Upper lobe of left lung (tissue), 6 donors: ENCODE measurements at regions not wholly inside any gene's neighbourhood (a gene's known extent, or its start where the extent isn't known, plus 50 kb on each side); places are given as distances from the start of the nearest gene placed in this dataset.

ENCODE experiments used
- ATAC-seq, 2 donors: fragments of 200-7000 bp; cut with Tn5 transposase; one replicate each; pipeline ENCODE4 v1.9.1; 2022; ENCODE audit warnings: mild to moderate bottlenecking in 2 of 2, moderate library complexity in 2 of 2; ENCODE audit not compliant: low FRiP score in 2 of 2
- DNase-seq, 2 donors: peaks; one replicate each; pipeline ENCODE4 v3.0.0-alpha.2; 2019 to 2020
- H3K27ac ChIP-seq, 4 donors: fragments of 200-600 bp; sonication (generic); one replicate each; pipeline ENCODE4 v1.5.1; 2016 to 2019
- H3K27me3 ChIP-seq, 4 donors: fragments of 200-600 bp; sonication (generic); one replicate each; pipeline ENCODE4 v1.5.1; 2017 to 2019
- H3K36me3 ChIP-seq, 4 donors: fragments of 200-600 bp; sonication (generic); one replicate each; pipeline ENCODE4 v1.5.1; 2016 to 2019
- H3K4me1 ChIP-seq, 4 donors: fragments of 200-600 bp; sonication (generic); one replicate each; pipeline ENCODE4 v1.5.1; 2018 to 2019
- H3K4me3 ChIP-seq, 4 donors: fragments of 200-600 bp; sonication (generic); one replicate each; pipeline ENCODE4 v1.5.1; 2017 to 2019; ENCODE audit warnings: mild to moderate bottlenecking in 2 of 4, moderate library complexity in 1 of 4
- H3K9me3 ChIP-seq, 4 donors: fragments of 200-600 bp; sonication (generic); one replicate each; pipeline ENCODE4 v1.5.1; 2018 to 2019
- CTCF ChIP-seq, 6 experiments: fragments of 450-650 bp in 4 of 6; fragments of 200-600 bp in 2 of 6; sonication (generic) in 2 of 6; IDR thresholded peaks; one replicate each; pipeline ENCODE4 v1.5.1; 2016 to 2019; ENCODE audit warnings: antibody characterized with exemption in 6 of 6
- EP300 ChIP-seq, 4 donors: sonication (generic); formaldehyde crosslinking; IDR thresholded peaks; one replicate each; pipeline ENCODE4 v1.5.1; 2017; ENCODE audit warnings: antibody characterized with exemption in 4 of 4, control low read depth in 2 of 4
- POLR2A ChIP-seq, 4 donors: fragments of 450-650 bp; IDR thresholded peaks; one replicate each; pipeline ENCODE4 v1.5.1; 2016 to 2017; ENCODE audit warnings: antibody characterized with exemption in 4 of 4, mild to moderate bottlenecking in 2 of 4
- POLR2AphosphoS5 ChIP-seq, 2 donors: sonication (generic); formaldehyde crosslinking; IDR thresholded peaks; one replicate each; pipeline ENCODE4 v1.5.1; 2017; ENCODE audit warnings: antibody characterized with exemption in 2 of 2
- WGBS, 2 donors: methylation state at CpG; one replicate each; pipeline ENCODE4 v1.1.5; 2017 to 2018; 5-methylcytosine and 5-hydroxymethylcytosine counted together
- donor health status: DM: no; HTN: no; CAD: no; lungs with moderate emphysema.
- donor health status: DM: no; HTN: yes; CAD: no; lungs with severe emphysema.

GRCh38 chr16:65831903-65832666, 534.4 kb upstream of the CDH5 start:
- WGBS, 2 donors = 94 to 95% methylated on average over 4 of the region's 4 CpGs
- peak in 1 of 2 donors; percentile 52 for ATAC-seq

GRCh38 chr16:65829076-65829475, 537.4 kb upstream of the CDH5 start:
- ATAC-seq (no peak), DNase-seq (no peak)
- no peaks in the 10 kb centered on the region for H3K9me3 ChIP-seq
- WGBS, 2 donors = 73 to 94% methylated on average over 4 of the region's 4 CpGs
- H3K27me3 ChIP-seq = no peaks in the 10 kb centered on the region
- no peak overlapping the region for H3K4me3 ChIP-seq
- H3K36me3 ChIP-seq = no peaks in the 10 kb centered on the region
- H3K4me1 ChIP-seq = no peaks in the 10 kb centered on the region
- no peak overlapping the region for H3K27ac ChIP-seq
- TF ChIP-seq CTCF (IDR thresholded peaks at IDR 0.05) (no peak), EP300 (IDR thresholded peaks at IDR 0.05) (no peak), POLR2AphosphoS5 (IDR thresholded peaks at IDR 0.05) (no peak), POLR2A (IDR thresholded peaks at IDR 0.05) (no peak)

More at GRCh38 chr16:65831903-65832666, 534.4 kb upstream of the CDH5 start:
- no peak for DNase-seq
- Histone ChIP-seq H3K36me3 (no peaks in the 10 kb centered on the region), H3K27ac (no peak overlapping the region), H3K4me3 (no peak overlapping the region), H3K27me3 (no peaks in the 10 kb centered on the region), H3K4me1 (no peaks in the 10 kb centered on the region), H3K9me3 (no peaks in the 10 kb centered on the region)
- TF ChIP-seq POLR2A (IDR thresholded peaks at IDR 0.05) (no peak), CTCF (IDR thresholded peaks at IDR 0.05) (no peak), POLR2AphosphoS5 (IDR thresholded peaks at IDR 0.05) (no peak), EP300 (IDR thresholded peaks at IDR 0.05) (no peak)

- DNase-seq = no peak
- WGBS, 2 donors = 37 to 83% methylated on average over 2 of the region's 2 CpGs
- no peaks in the 10 kb centered on the region for H3K36me3 ChIP-seq
These were observed 538.2 kb upstream of the CDH5 start for GRCh38 chr16:65828296-65828695.

GRCh38 chr16:65827231-65827630, 539.3 kb upstream of the CDH5 start:
- Histone ChIP-seq H3K9me3 (no peaks in the 10 kb centered on the region), H3K4me1 (no peaks in the 10 kb centered on the region), H3K27ac (no peak overlapping the region), H3K36me3 (no peaks in the 10 kb centered on the region), H3K4me3 (no peak overlapping the region), H3K27me3 (no peaks in the 10 kb centered on the region)
- 92 to 100% methylated on average over 2 of the region's 2 CpGs for WGBS, 2 donors
- TF ChIP-seq POLR2A (IDR thresholded peaks at IDR 0.05) = no peak
- no peak for TF ChIP-seq POLR2AphosphoS5 (IDR thresholded peaks at IDR 0.05)
- no peak for TF ChIP-seq EP300 (IDR thresholded peaks at IDR 0.05)
- TF ChIP-seq CTCF (IDR thresholded peaks at IDR 0.05) = no peak
- ATAC-seq (no peak), DNase-seq (no peak)

More at GRCh38 chr16:65828296-65828695, 538.2 kb upstream of the CDH5 start:
- TF ChIP-seq EP300 (IDR thresholded peaks at IDR 0.05) = no peak
- no peak for TF ChIP-seq POLR2A (IDR thresholded peaks at IDR 0.05)
- TF ChIP-seq POLR2AphosphoS5 (IDR thresholded peaks at IDR 0.05) = no peak
- no peak for TF ChIP-seq CTCF (IDR thresholded peaks at IDR 0.05)
- no peaks in the 10 kb centered on the region for H3K27me3 ChIP-seq
- H3K27ac ChIP-seq = no peak overlapping the region
- no peaks in the 10 kb centered on the region for H3K9me3 ChIP-seq
- ATAC-seq = no peak
- no peak overlapping the region for H3K4me3 ChIP-seq
- H3K4me1 ChIP-seq = no peaks in the 10 kb centered on the region
